ENCODE measurements at regions not wholly inside any gene's neighbourhood (a gene's known extent, or its start where the extent isn't known, plus 50 kb on each side); places are given as distances from the start of the nearest gene placed in this dataset.

GRCh38 chr18:73901566-73901965 is 246.1 kb downstream of the FBXO15 start:
- Histone ChIP-seq H3K4me3 (ENCODE audit: low read depth, low read length) (no peak overlapping the region), H3K4me1 (ENCODE audit: control insufficient read depth, insufficient read depth, low read length) (no peaks in the 10 kb centered on the region), H3K9me3 (ENCODE audit: control insufficient read depth, insufficient read depth, low read length) (no peaks in the 10 kb centered on the region), H3K36me3 (ENCODE audit: control insufficient read depth, insufficient read depth, low read length) (no peaks in the 10 kb centered on the region), H3K27me3 (ENCODE audit: control insufficient read depth, insufficient read depth, low read length) (no peaks in the 10 kb centered on the region), H3K27ac (ENCODE audit: low read depth, low read length) (no peak overlapping the region)
- peak in 1 of 6 donors; percentile 54 for DNase-seq (ENCODE audit: low read depth in 4 of 6, low spot score in 6 of 6)
- 46% methylated on average over 4 of the region's 4 CpGs for WGBS (ENCODE audit: insufficient coverage)

GRCh38 chr18:73901151-73901550 is 246.5 kb downstream of the FBXO15 start:
- 81% methylated on average over 3 of the region's 9 CpGs for WGBS (ENCODE audit: insufficient coverage)
- no peak for DNase-seq (ENCODE audit: low read depth in 4 of 6, low spot score in 6 of 6)

GRCh38 chr18:73900106-73900835 is 247.4 kb downstream of the FBXO15 start:
- WGBS (ENCODE audit: insufficient coverage), result 50% methylated on average over 1 of the region's 7 CpGs
- Histone ChIP-seq H3K9me3 (ENCODE audit: control insufficient read depth, insufficient read depth, low read length) (no peaks in the 10 kb centered on the region), H3K4me1 (ENCODE audit: control insufficient read depth, insufficient read depth, low read length) (no peaks in the 10 kb centered on the region), H3K4me3 (ENCODE audit: low read depth, low read length) (no peak overlapping the region), H3K36me3 (ENCODE audit: control insufficient read depth, insufficient read depth, low read length) (no peaks in the 10 kb centered on the region), H3K27me3 (ENCODE audit: control insufficient read depth, insufficient read depth, low read length) (no peaks in the 10 kb centered on the region), H3K27ac (ENCODE audit: low read depth, low read length) (no peak overlapping the region)
- no peak for DNase-seq (ENCODE audit: low read depth in 4 of 6, low spot score in 6 of 6)

More at GRCh38 chr18:73901151-73901550, 246.5 kb downstream of the FBXO15 start:
- Histone ChIP-seq H3K27ac (ENCODE audit: low read depth, low read length) (no peak overlapping the region), H3K4me3 (ENCODE audit: low read depth, low read length) (no peak overlapping the region), H3K9me3 (ENCODE audit: control insufficient read depth, insufficient read depth, low read length) (no peaks in the 10 kb centered on the region), H3K27me3 (ENCODE audit: control insufficient read depth, insufficient read depth, low read length) (no peaks in the 10 kb centered on the region), H3K4me1 (ENCODE audit: control insufficient read depth, insufficient read depth, low read length) (no peaks in the 10 kb centered on the region), H3K36me3 (ENCODE audit: control insufficient read depth, insufficient read depth, low read length) (no peaks in the 10 kb centered on the region)

- Histone ChIP-seq H3K4me3 (ENCODE audit: low read depth, low read length) (no peak overlapping the region), H3K27ac (ENCODE audit: low read depth, low read length) (no peak overlapping the region), H3K27me3 (ENCODE audit: control insufficient read depth, insufficient read depth, low read length) (no peaks in the 10 kb centered on the region), H3K9me3 (ENCODE audit: control insufficient read depth, insufficient read depth, low read length) (no peaks in the 10 kb centered on the region), H3K4me1 (ENCODE audit: control insufficient read depth, insufficient read depth, low read length) (no peaks in the 10 kb centered on the region), H3K36me3 (ENCODE audit: control insufficient read depth, insufficient read depth, low read length) (no peaks in the 10 kb centered on the region)
- DNase-seq (ENCODE audit: low read depth in 4 of 6, low spot score in 6 of 6), result no peak
- WGBS (ENCODE audit: insufficient coverage), result no CpG with 5 or more reads among the region's 1 CpG
These were observed 250.1 kb downstream of the FBXO15 start for GRCh38 chr18:73897517-73897916.

GRCh38 chr18:73896685-73897084 is 250.9 kb downstream of the FBXO15 start:
- Histone ChIP-seq H3K4me1 (ENCODE audit: control insufficient read depth, insufficient read depth, low read length) (no peaks in the 10 kb centered on the region), H3K9me3 (ENCODE audit: control insufficient read depth, insufficient read depth, low read length) (no peaks in the 10 kb centered on the region), H3K4me3 (ENCODE audit: low read depth, low read length) (no peak overlapping the region), H3K27ac (ENCODE audit: low read depth, low read length) (no peak overlapping the region), H3K27me3 (ENCODE audit: control insufficient read depth, insufficient read depth, low read length) (no peaks in the 10 kb centered on the region), H3K36me3 (ENCODE audit: control insufficient read depth, insufficient read depth, low read length) (no peaks in the 10 kb centered on the region)
- DNase-seq (ENCODE audit: low read depth in 4 of 6, low spot score in 6 of 6), result no peak
- no CpG with 5 or more reads among the region's 3 CpGs for WGBS (ENCODE audit: insufficient coverage)

- no peaks in the 10 kb centered on the region for H3K27me3 ChIP-seq (ENCODE audit: control insufficient read depth, insufficient read depth, low read length)
- no peak for DNase-seq (ENCODE audit: low read depth in 4 of 6, low spot score in 6 of 6)
- WGBS (ENCODE audit: insufficient coverage), result 60% methylated on average over 1 of the region's 4 CpGs
- H3K4me3 ChIP-seq (ENCODE audit: low read depth, low read length), result no peak overlapping the region
- no peaks in the 10 kb centered on the region for H3K36me3 ChIP-seq (ENCODE audit: control insufficient read depth, insufficient read depth, low read length)
- H3K4me1 ChIP-seq (ENCODE audit: control insufficient read depth, insufficient read depth, low read length), result no peaks in the 10 kb centered on the region
- H3K27ac ChIP-seq (ENCODE audit: low read depth, low read length), result no peak overlapping the region
- no peaks in the 10 kb centered on the region for H3K9me3 ChIP-seq (ENCODE audit: control insufficient read depth, insufficient read depth, low read length)
These were observed 251.9 kb downstream of the FBXO15 start for GRCh38 chr18:73895701-73896100.

GRCh38 chr18:73893880-73894279 is 253.8 kb downstream of the FBXO15 start:
- no peaks in the 10 kb centered on the region for H3K4me1 ChIP-seq (ENCODE audit: control insufficient read depth, insufficient read depth, low read length)
- H3K36me3 ChIP-seq (ENCODE audit: control insufficient read depth, insufficient read depth, low read length), result no peaks in the 10 kb centered on the region
- H3K27me3 ChIP-seq (ENCODE audit: control insufficient read depth, insufficient read depth, low read length), result no peaks in the 10 kb centered on the region
- no peak for DNase-seq (ENCODE audit: low read depth in 4 of 6, low spot score in 6 of 6)
- H3K9me3 ChIP-seq (ENCODE audit: control insufficient read depth, insufficient read depth, low read length), result no peaks in the 10 kb centered on the region
- H3K27ac ChIP-seq (ENCODE audit: low read depth, low read length), result no peak overlapping the region
- H3K4me3 ChIP-seq (ENCODE audit: low read depth, low read length), result no peak overlapping the region
- WGBS (ENCODE audit: insufficient coverage), result 86% methylated on average over 1 of the region's 3 CpGs

- no peaks in the 10 kb centered on the region for H3K9me3 ChIP-seq (ENCODE audit: control insufficient read depth, insufficient read depth, low read length)
- no peaks in the 10 kb centered on the region for H3K36me3 ChIP-seq (ENCODE audit: control insufficient read depth, insufficient read depth, low read length)
- H3K27me3 ChIP-seq (ENCODE audit: control insufficient read depth, insufficient read depth, low read length), result no peaks in the 10 kb centered on the region
- H3K27ac ChIP-seq (ENCODE audit: low read depth, low read length), result no peak overlapping the region
- H3K4me1 ChIP-seq (ENCODE audit: control insufficient read depth, insufficient read depth, low read length), result no peaks in the 10 kb centered on the region
- peak in 1 of 6 donors; percentile 58 for DNase-seq (ENCODE audit: low read depth in 4 of 6, low spot score in 6 of 6)
- H3K4me3 ChIP-seq (ENCODE audit: low read depth, low read length), result no peak overlapping the region
- 46% methylated on average over 15 of the region's 20 CpGs for WGBS (ENCODE audit: insufficient coverage)
These were observed 255.8 kb downstream of the FBXO15 start for GRCh38 chr18:73891572-73892421.

GRCh38 chr18:73888565-73888964 is 259.1 kb downstream of the FBXO15 start:
- H3K4me1 ChIP-seq (ENCODE audit: control insufficient read depth, insufficient read depth, low read length), result no peaks in the 10 kb centered on the region
- no peaks in the 10 kb centered on the region for H3K9me3 ChIP-seq (ENCODE audit: control insufficient read depth, insufficient read depth, low read length)
- WGBS (ENCODE audit: insufficient coverage), result 89% methylated on average over 4 of the region's 6 CpGs
- H3K36me3 ChIP-seq (ENCODE audit: control insufficient read depth, insufficient read depth, low read length), result no peaks in the 10 kb centered on the region
- no peak overlapping the region for H3K4me3 ChIP-seq (ENCODE audit: low read depth, low read length)
- no peak overlapping the region for H3K27ac ChIP-seq (ENCODE audit: low read depth, low read length)
- DNase-seq (ENCODE audit: low read depth in 4 of 6, low spot score in 6 of 6), result no peak
- H3K27me3 ChIP-seq (ENCODE audit: control insufficient read depth, insufficient read depth, low read length), result no peaks in the 10 kb centered on the region

GRCh38 chr18:73887801-73888200 is 259.8 kb downstream of the FBXO15 start:
- H3K27me3 ChIP-seq (ENCODE audit: control insufficient read depth, insufficient read depth, low read length), result no peaks in the 10 kb centered on the region
- DNase-seq (ENCODE audit: low read depth in 4 of 6, low spot score in 6 of 6), result no peak
- no peaks in the 10 kb centered on the region for H3K9me3 ChIP-seq (ENCODE audit: control insufficient read depth, insufficient read depth, low read length)
- WGBS (ENCODE audit: insufficient coverage), result 91% methylated on average over 3 of the region's 3 CpGs
- H3K4me3 ChIP-seq (ENCODE audit: low read depth, low read length), result no peak overlapping the region
- H3K36me3 ChIP-seq (ENCODE audit: control insufficient read depth, insufficient read depth, low read length), result no peaks in the 10 kb centered on the region
- H3K27ac ChIP-seq (ENCODE audit: low read depth, low read length), result no peak overlapping the region
- H3K4me1 ChIP-seq (ENCODE audit: control insufficient read depth, insufficient read depth, low read length), result no peaks in the 10 kb centered on the region
